OCI-LY7 (cell line): ENCODE measurements at regions not wholly inside any gene's neighbourhood (a gene's known extent, or its start where the extent isn't known, plus 50 kb on each side); places are given as distances from the start of the nearest gene placed in this dataset.

Experiments
- BruUV-seq: library from RNA; stranded (reverse); fragments of 400-500 nt; replicated peaks from 2 replicates; lab custom pipeline; 2021; lab: Mats Ljungman, UMichigan
- CTCF ChIA-PET: fragments of 300-600 bp; sonication (Branson Sonifier 250); formaldehyde crosslinking; loops from one replicate; lab custom pipeline; 2022; ENCODE audit warnings: antibody characterized with exemption; ENCODE audit not compliant: unreplicated experiment; lab: Charles Lee
- POLR2A ChIA-PET: fragments of 300-600 bp; sonication (Branson Sonifier 250); formaldehyde crosslinking; loops from one replicate; lab custom pipeline; 2022; ENCODE audit warnings: antibody characterized with exemption; lab: Charles Lee
- DNase-seq: peaks from one replicate; pipeline ENCODE4 v3.0.0-alpha.2; 2015; ENCODE audit warnings: low spot score
- H2AFZ ChIP-seq: fragments of 200-600 bp; sonication (generic), shearing (Covaris generic); 2 replicates; pipeline ENCODE4 v1.6.1; 2014; ENCODE audit warnings: mild to moderate bottlenecking, antibody characterized with exemption, low read length, moderate library complexity
- H3K27ac ChIP-seq: fragments of 200-600 bp; sonication (generic); 2 replicates; pipeline ENCODE4 v1.5.1; 2014; ENCODE audit warnings: mixed run types, low read depth, mild to moderate bottlenecking, moderate library complexity, low read length, inconsistent platforms; ENCODE audit not compliant: poor library complexity, severe bottlenecking
- H3K36me3 ChIP-seq: fragments of 200-600 bp; sonication (generic); 2 replicates; pipeline ENCODE4 v1.6.1; 2014; ENCODE audit warnings: mild to moderate bottlenecking, antibody characterized with exemption, low read length, moderate library complexity, mixed read lengths; ENCODE audit not compliant: insufficient read depth
- H3K4me1 ChIP-seq: fragments of 200-600 bp; sonication (generic); 2 replicates; pipeline ENCODE4 v1.5.1; 2014; ENCODE audit warnings: mild to moderate bottlenecking, low read length; ENCODE audit not compliant: insufficient read depth, poor library complexity, severe bottlenecking
- H3K4me2 ChIP-seq: fragments of 200-600 bp; sonication (generic); 2 replicates; pipeline ENCODE4 v1.6.1; 2014; ENCODE audit warnings: mild to moderate bottlenecking, low read length
- H3K4me3 ChIP-seq: fragments of 200-600 bp; sonication (generic); 2 replicates; pipeline ENCODE4 v1.5.1; 2014; ENCODE audit warnings: mild to moderate bottlenecking, low read depth, low read length; ENCODE audit not compliant: poor library complexity, severe bottlenecking
- H3K79me2 ChIP-seq: fragments of 200-600 bp; sonication (generic); 2 replicates; pipeline ENCODE4 v1.6.1; 2016; ENCODE audit warnings: low read depth, mild to moderate bottlenecking, low read length, moderate library complexity, mixed read lengths; ENCODE audit not compliant: insufficient read depth
- H3K9me2 ChIP-seq: fragments of 200-600 bp; sonication (generic); 2 replicates; pipeline ENCODE4 v1.6.1; 2016; ENCODE audit warnings: mild to moderate bottlenecking, low read length, mixed read lengths; ENCODE audit not compliant: insufficient read depth
- H3K9me3 ChIP-seq: fragments of 200-600 bp; sonication (generic); 2 replicates; pipeline ENCODE4 v1.6.1; 2014; ENCODE audit warnings: mild to moderate bottlenecking, mixed run types, low read length, mixed read lengths
- H4K20me1 ChIP-seq: fragments of 200-600 bp; sonication (generic); 2 replicates; pipeline ENCODE4 v1.6.1; 2014; ENCODE audit warnings: mild to moderate bottlenecking, antibody characterized with exemption, low read length, moderate library complexity, mixed read lengths; ENCODE audit not compliant: insufficient read depth
- CTCF ChIP-seq: fragments of 200-600 bp; sonication (generic); conservative IDR thresholded peaks from 2 replicates; pipeline ENCODE4 v1.5.1; 2014; ENCODE audit warnings: mild to moderate bottlenecking, antibody characterized with exemption, low read length, moderate library complexity, mixed read lengths
- EZH2phosphoT487 ChIP-seq: fragments of 200-600 bp; sonication (generic); IDR thresholded peaks from 2 replicates; pipeline ENCODE4 v1.6.1; 2018; ENCODE audit warnings: low read depth, borderline replicate concordance, mild to moderate bottlenecking, mixed run types, antibody characterized with exemption, low read length, moderate library complexity, mixed read lengths
- intact Hi-C: fragments of 100-400 bp; cut with micrococcal nuclease; formaldehyde crosslinking; loops from one replicate; pipeline ENCODE4 v1.10.0; 2022; ENCODE audit not compliant: unreplicated experiment

GRCh38 chr9:79369676-79370075 lies 202.1 kb upstream of the TLE4 start:
- TF ChIP-seq CTCF (no peak), EZH2phosphoT487 (no peak)
- ChIA-PET CTCF (no interaction called here), POLR2A (interaction anchor here (1.3 kb wide), 1 partner anchor 10 kb away, joined by 4 read pairs; no protein-coding TSS in a partner anchor)
- H2AFZ ChIP-seq, result no peak overlapping the region
- intact Hi-C loops, result no loop called here
- H3K27ac ChIP-seq, result no peak overlapping the region
- no peaks in the 10 kb centered on the region for H3K36me3 ChIP-seq
- DNase-seq, result no peak
- no peaks in the 10 kb centered on the region for H3K9me3 ChIP-seq
- no TSS peak for BruUV-seq
- no peak overlapping the region for H3K4me2 ChIP-seq
- H3K4me3 ChIP-seq, result no peak overlapping the region
- H4K20me1 ChIP-seq, result no peaks in the 10 kb centered on the region
- H3K9me2 ChIP-seq, result no peaks in the 10 kb centered on the region
- H3K4me1 ChIP-seq, result no peaks in the 10 kb centered on the region
- H3K79me2 ChIP-seq, result no peaks in the 10 kb centered on the region

GRCh38 chr9:79371301-79371700 lies 200.5 kb upstream of the TLE4 start:
- H3K79me2 ChIP-seq, result no peaks in the 10 kb centered on the region
- intact Hi-C loops, result no loop called here
- no TSS peak for BruUV-seq
- H2AFZ ChIP-seq, result no peak overlapping the region
- no peak overlapping the region for H3K27ac ChIP-seq
- no peak overlapping the region for H3K4me2 ChIP-seq
- no peak for TF ChIP-seq CTCF
- no peak for TF ChIP-seq EZH2phosphoT487
- H3K4me1 ChIP-seq, result no peaks in the 10 kb centered on the region
- CTCF ChIA-PET, result no interaction called here
- H3K9me2 ChIP-seq, result no peaks in the 10 kb centered on the region
- no peaks in the 10 kb centered on the region for H3K9me3 ChIP-seq
- H3K4me3 ChIP-seq, result no peak overlapping the region
- DNase-seq, result no peak
- H4K20me1 ChIP-seq, result no peaks in the 10 kb centered on the region
- POLR2A ChIA-PET, result interaction anchor here (0.7 kb wide), 1 partner anchor 97 kb away, joined by 3 read pairs; no protein-coding TSS in a partner anchor
- H3K36me3 ChIP-seq, result no peaks in the 10 kb centered on the region

- Histone ChIP-seq H3K4me3 (no peak overlapping the region), H2AFZ (no peak overlapping the region), H3K36me3 (no peaks in the 10 kb centered on the region), H3K9me2 (no peaks in the 10 kb centered on the region), H3K79me2 (no peaks in the 10 kb centered on the region), H4K20me1 (no peaks in the 10 kb centered on the region), H3K4me2 (no peak overlapping the region), H3K9me3 (no peaks in the 10 kb centered on the region), H3K27ac (no peak overlapping the region), H3K4me1 (no peaks in the 10 kb centered on the region)
- BruUV-seq, result no TSS peak
- CTCF ChIA-PET, result no interaction called here
- intact Hi-C loops, result no loop called here
- POLR2A ChIA-PET, result no interaction called here
- DNase-seq, result no peak
- no peak for TF ChIP-seq CTCF
- no peak for TF ChIP-seq EZH2phosphoT487
Observed at GRCh38 chr9:79371948-79372555, 199.7 kb upstream of the TLE4 start.
